ENCODE measurements at regions not wholly inside any gene's neighbourhood (a gene's known extent, or its start where the extent isn't known, plus 50 kb on each side); places are given as distances from the start of the nearest gene placed in this dataset.

GRCh38 chr5:113891491-113891890 is 378.0 kb downstream of the YTHDC2 start:
- BruUV-seq (replicated peaks): no TSS peak
- ChIA-PET POLR2A (no interaction called here), CTCF (no interaction called here)
- Mint-ChIP-seq H3K9me3 (ENCODE audit: unreplicated experiment) (no peaks in the 10 kb centered on the region), H3K27me3 (ENCODE audit: insufficient read depth, unreplicated experiment) (peaks cover 8% of the 10 kb centered on the region), H3K4me1 (ENCODE audit: low read depth, unreplicated experiment) (no peaks in the 10 kb centered on the region), H3K4me3 (ENCODE audit: unreplicated experiment) (no peak overlapping the region), H3K27ac (ENCODE audit: unreplicated experiment) (no peak overlapping the region), H3K36me3 (ENCODE audit: insufficient read depth, unreplicated experiment) (no peaks in the 10 kb centered on the region)
- Histone ChIP-seq H3K4me1 (no peaks in the 10 kb centered on the region), H3K9me3 (no peaks in the 10 kb centered on the region), H3K4me3 (ENCODE audit: low read depth, low read length) (no peak overlapping the region), H3K36me3 (ENCODE audit: control insufficient read depth, insufficient read depth, low read length) (no peaks in the 10 kb centered on the region), H3K27me3 (replicated peaks; ENCODE audit: control insufficient read depth, insufficient read depth, low read length) (no peaks in the 10 kb centered on the region)
- DNase-seq: no peak
- TF ChIP-seq CTCF (IDR thresholded peaks at IDR 0.05; ENCODE audit: insufficient read depth in 1 of 2, low read depth in 1 of 2, low read length in 1 of 2, severe bottlenecking in 1 of 2, unreplicated experiment in 1 of 2): no peak
- intact Hi-C loops (cut with micrococcal nuclease; ENCODE audit: unreplicated experiment): no loop called here

- no peak for DNase-seq
- H3K27me3 Mint-ChIP-seq (ENCODE audit: insufficient read depth, unreplicated experiment): peaks cover 13% of the 10 kb centered on the region
- TF ChIP-seq CTCF (IDR thresholded peaks at IDR 0.05; ENCODE audit: insufficient read depth in 1 of 2, low read depth in 1 of 2, low read length in 1 of 2, severe bottlenecking in 1 of 2, unreplicated experiment in 1 of 2): no peak
- no TSS peak for BruUV-seq (replicated peaks)
- H3K4me1 Mint-ChIP-seq (ENCODE audit: low read depth, unreplicated experiment): no peaks in the 10 kb centered on the region
- intact Hi-C loops (cut with micrococcal nuclease; ENCODE audit: unreplicated experiment): no loop called here
- H3K27ac Mint-ChIP-seq (ENCODE audit: unreplicated experiment): no peak overlapping the region
- no peaks in the 10 kb centered on the region for H3K4me1 ChIP-seq
- CTCF ChIA-PET: no interaction called here
- no peaks in the 10 kb centered on the region for H3K36me3 Mint-ChIP-seq (ENCODE audit: insufficient read depth, unreplicated experiment)
- no peaks in the 10 kb centered on the region for H3K9me3 ChIP-seq
- H3K36me3 ChIP-seq (ENCODE audit: control insufficient read depth, insufficient read depth, low read length): no peaks in the 10 kb centered on the region
- no peak overlapping the region for H3K4me3 Mint-ChIP-seq (ENCODE audit: unreplicated experiment)
- H3K9me3 Mint-ChIP-seq (ENCODE audit: unreplicated experiment): no peaks in the 10 kb centered on the region
- POLR2A ChIA-PET: no interaction called here
- H3K4me3 ChIP-seq (ENCODE audit: low read depth, low read length): no peak overlapping the region
- H3K27me3 ChIP-seq (replicated peaks; ENCODE audit: control insufficient read depth, insufficient read depth, low read length): no peaks in the 10 kb centered on the region
Observed at GRCh38 chr5:113896789-113897188, 383.3 kb downstream of the YTHDC2 start.

GRCh38 chr5:113897748-113898147 is 384.3 kb downstream of the YTHDC2 start:
- Mint-ChIP-seq H3K36me3 (ENCODE audit: insufficient read depth, unreplicated experiment) (no peaks in the 10 kb centered on the region), H3K4me3 (ENCODE audit: unreplicated experiment) (no peak overlapping the region), H3K27me3 (ENCODE audit: insufficient read depth, unreplicated experiment) (peaks cover 13% of the 10 kb centered on the region), H3K9me3 (ENCODE audit: unreplicated experiment) (no peaks in the 10 kb centered on the region), H3K4me1 (ENCODE audit: low read depth, unreplicated experiment) (no peaks in the 10 kb centered on the region), H3K27ac (ENCODE audit: unreplicated experiment) (no peak overlapping the region)
- no peak for DNase-seq
- intact Hi-C loops (cut with micrococcal nuclease; ENCODE audit: unreplicated experiment): no loop called here
- Histone ChIP-seq H3K9me3 (no peaks in the 10 kb centered on the region), H3K4me3 (ENCODE audit: low read depth, low read length) (no peak overlapping the region), H3K27me3 (replicated peaks; ENCODE audit: control insufficient read depth, insufficient read depth, low read length) (no peaks in the 10 kb centered on the region), H3K36me3 (ENCODE audit: control insufficient read depth, insufficient read depth, low read length) (no peaks in the 10 kb centered on the region), H3K4me1 (no peaks in the 10 kb centered on the region)
- TF ChIP-seq CTCF (IDR thresholded peaks at IDR 0.05; ENCODE audit: insufficient read depth in 1 of 2, low read depth in 1 of 2, low read length in 1 of 2, severe bottlenecking in 1 of 2, unreplicated experiment in 1 of 2): no peak
- CTCF ChIA-PET: no interaction called here
- BruUV-seq (replicated peaks): no TSS peak
- POLR2A ChIA-PET: no interaction called here
